ENCODE measurements at regions not wholly inside any gene's neighbourhood (a gene's known extent, or its start where the extent isn't known, plus 50 kb on each side); places are given as distances from the start of the nearest gene placed in this dataset.

DNA sequence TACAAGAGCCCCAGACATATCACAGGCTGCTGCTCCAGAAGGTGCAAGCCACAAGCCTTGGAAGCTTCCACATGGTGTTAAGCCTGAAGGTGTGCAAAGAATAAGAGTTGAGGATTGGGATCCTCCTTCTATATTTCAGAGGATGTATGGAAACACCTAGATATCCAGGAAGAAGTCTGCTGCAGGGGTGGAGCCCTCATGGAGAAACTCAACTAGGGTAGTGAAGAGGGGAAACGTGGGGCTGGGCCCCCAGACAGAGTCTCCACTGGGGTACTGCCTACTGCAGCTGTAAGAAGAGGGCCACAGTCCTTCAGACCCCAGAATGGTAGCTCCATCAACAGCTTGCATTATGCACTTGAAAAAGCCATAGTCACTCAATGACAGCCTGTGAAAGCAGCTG lies 1444.0 kb downstream of the SLITRK1 start:
- no peak for DNase-seq

DNA sequence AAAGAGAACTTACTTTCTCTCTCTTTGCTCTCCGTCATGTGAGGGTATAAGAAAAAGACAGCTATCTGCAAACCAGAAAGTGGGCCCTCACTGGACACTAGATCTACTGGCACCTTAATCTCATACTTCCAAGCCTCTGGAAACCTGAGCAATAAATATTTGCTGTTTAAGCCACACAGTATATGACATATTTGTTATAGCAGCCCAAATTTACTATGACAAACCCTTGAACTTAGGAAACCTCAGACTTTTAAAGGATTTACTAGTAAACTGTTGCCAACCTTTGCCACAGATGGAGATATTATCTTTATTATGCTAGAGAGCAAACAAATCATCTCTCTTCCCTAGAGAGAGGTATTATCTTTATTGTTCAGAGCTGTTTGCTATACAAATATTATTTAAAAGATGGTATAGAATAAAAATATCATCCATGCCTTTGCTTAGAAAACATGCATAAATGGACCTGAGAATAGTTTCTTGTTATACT lies 1446.1 kb downstream of the SLITRK1 start:
- no peak for DNase-seq

DNA sequence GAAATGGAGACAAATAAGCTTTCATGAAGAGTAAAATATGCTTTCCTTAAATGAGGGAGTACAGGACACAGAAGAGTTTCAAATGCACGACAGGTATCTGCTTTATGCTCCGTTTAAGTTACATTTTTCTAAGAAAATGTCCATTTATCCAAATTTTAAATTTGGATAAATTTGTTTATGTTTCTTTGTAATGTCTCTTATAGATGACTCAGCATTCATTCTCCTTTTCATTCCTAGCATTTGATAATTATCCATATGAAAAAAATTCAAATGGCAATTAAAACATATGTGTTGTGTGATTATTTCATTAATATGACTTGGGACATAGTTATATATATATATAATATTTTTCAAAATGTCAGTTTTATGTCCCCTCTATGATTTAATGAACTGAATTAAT lies 1449.3 kb downstream of the SLITRK1 start:
- DNase-seq = no peak

DNA sequence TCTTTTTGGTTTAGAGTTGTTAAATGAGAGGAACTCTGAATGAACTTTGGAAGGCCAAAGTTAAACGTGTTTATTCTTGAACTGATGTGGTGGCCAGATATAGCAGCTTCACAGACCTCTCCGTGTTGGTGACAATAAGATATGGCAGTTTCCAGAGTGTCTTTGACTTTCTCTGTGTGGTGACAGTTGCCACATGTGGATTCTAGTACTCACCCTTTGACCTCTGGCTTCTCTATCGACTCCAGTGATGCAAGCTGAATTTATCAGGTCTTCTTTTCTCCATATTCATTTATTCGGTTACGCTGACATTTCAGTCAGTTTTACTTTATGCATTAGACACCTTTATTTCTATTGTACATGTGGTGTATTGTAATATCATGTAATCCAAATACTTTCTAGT lies 1469.5 kb downstream of the SLITRK1 start:
- DNase-seq = no peak

DNA sequence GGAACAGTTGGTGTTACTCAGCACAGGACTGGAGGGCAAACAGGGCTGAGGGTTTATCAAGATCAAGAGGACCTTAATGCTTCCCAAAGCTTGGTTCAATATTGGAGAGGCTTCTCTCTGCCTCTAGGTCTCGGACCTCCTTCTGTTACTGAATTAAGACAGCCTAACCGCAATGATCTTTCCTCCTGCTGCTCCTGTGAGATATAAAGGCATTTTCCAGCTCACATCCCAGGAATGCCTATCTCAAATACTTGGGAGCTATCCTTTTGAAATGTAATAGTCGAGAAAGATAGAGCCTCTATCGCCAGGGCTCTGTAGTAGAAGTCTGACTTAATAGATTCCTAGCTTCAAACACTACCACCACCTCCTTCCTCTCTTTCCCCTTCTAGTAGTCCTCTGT lies 1475.0 kb downstream of the SLITRK1 start:
- no peak for DNase-seq

DNA sequence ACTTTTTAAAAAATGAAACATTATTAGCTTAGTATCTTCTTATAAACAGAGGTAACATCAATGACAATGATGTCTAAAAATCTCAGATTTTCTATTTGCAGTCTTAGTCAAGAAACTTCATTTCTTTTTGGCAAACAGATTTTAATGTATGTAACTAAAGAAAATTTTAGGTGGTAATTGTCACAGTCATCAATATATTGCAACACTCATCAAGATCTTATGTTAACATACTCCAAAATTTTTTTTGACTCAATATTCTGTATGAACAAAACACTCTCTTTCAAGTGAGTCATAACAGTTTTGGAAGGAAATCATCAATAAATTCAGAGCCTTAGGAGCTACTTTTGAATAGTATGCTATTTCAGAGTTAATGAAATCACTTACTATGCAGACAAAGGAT lies 1507.6 kb downstream of the SLITRK1 start:
- DNase-seq = no peak

GRCh38 chr13:82370316-82370715 lies 1512.0 kb downstream of the SLITRK1 start:
- no peak for DNase-seq

DNA sequence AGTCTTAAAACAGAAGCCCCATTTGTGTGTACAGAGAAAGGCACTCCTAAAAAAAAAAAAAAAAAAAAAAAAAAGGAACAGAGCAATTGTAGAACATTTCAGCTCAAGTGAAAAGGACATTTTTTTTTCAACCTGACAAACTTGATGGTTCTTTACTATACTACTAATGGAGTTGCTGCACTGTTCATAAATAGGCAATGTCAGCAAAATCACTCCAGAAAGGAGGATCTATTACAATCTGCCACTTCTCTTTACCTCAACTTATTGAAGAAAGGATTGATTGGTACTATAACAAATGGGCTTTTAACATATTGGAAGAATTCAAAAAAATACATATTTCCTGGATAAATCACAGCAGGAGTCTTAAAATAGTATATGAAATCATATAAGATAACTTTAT lies 1517.7 kb downstream of the SLITRK1 start:
- DNase-seq = no peak

- DNase-seq = no peak
Measured at GRCh38 chr13:82358284-82358683, 1524.0 kb downstream of the SLITRK1 start.

GRCh38 chr13:82356667-82357410 lies 1525.4 kb downstream of the SLITRK1 start:
- peak in 2 of 58 donors; percentile 0 to 28 for DNase-seq

- no peak for DNase-seq
Measured at GRCh38 chr13:82344867-82345266, 1537.4 kb downstream of the SLITRK1 start.

- no peak for DNase-seq
Measured at GRCh38 chr13:82341116-82341515, 1541.2 kb downstream of the SLITRK1 start.

GRCh38 chr13:82330499-82330898 lies 1551.8 kb downstream of the SLITRK1 start:
- DNase-seq = no peak

- DNase-seq = no peak
Measured at GRCh38 chr13:82323101-82323500, 1559.2 kb downstream of the SLITRK1 start.

GRCh38 chr13:82305588-82305987 lies 1576.7 kb downstream of the SLITRK1 start:
- DNase-seq = no peak

GRCh38 chr13:82298106-82298505 lies 1584.2 kb downstream of the SLITRK1 start:
- no peak for DNase-seq

DNA sequence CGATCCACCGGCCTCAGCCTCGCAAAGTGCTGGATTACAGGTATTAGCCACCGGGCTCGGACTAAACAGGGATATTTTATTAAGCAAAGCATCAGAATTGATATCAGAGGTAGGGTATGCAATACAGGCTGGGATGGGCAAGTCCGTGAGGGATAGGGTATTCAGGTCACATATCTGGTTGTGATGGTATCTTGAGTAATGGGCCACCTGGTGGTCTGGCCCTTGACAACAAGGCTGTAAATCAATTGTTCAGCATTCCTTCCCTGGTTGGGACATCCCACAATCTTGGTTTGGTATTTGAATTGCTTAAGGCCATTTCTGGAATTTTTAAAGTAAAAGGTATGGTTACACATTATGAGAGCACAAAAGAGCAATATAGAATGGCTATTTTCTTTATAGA lies 1588.0 kb downstream of the SLITRK1 start:
- DNase-seq = no peak

- no peak for DNase-seq
Measured at GRCh38 chr13:82292334-82292733, 1589.9 kb downstream of the SLITRK1 start.

DNA sequence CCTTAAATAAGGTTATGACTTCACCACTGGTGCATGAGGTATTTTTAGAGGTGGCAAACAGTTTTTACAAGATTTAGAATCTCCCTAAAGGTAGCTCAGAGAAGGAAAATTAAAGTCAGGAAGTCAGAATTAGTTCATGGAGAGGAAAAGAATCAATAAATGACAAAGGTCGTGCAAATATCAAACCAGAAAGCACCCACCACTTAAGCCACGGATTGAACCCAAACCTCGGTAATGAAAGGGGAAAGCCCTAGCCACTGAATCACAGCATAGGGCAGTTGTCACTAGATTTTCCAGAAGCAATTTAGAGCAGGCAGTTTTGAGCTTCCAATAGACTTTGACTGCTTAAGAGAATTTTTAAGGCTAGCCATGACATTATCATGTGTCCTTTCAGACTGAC lies 1590.4 kb downstream of the SLITRK1 start:
- DNase-seq = no peak

- DNase-seq = no peak
Measured at GRCh38 chr13:82275644-82276043, 1606.6 kb downstream of the SLITRK1 start.

DNA sequence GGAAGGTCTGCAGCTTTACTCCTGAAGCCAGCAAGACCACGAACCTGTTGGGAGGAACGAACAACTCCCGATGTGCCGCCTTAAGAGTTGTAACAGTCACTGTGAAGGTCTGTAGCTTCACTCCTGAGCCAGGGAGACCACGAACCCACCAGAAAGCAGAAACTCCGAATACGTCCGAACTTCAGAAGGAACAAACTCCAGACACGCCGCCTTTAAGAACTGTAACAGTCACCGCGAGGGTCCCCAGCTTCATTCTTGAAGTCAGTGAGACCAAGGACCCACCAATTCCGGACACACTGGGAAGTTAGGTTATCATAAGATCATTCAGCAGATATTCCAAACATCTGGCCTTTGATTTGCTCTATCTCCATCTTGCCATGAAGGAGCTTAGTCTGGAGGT lies 1623.0 kb downstream of the SLITRK1 start:
- DNase-seq = no peak

DNA sequence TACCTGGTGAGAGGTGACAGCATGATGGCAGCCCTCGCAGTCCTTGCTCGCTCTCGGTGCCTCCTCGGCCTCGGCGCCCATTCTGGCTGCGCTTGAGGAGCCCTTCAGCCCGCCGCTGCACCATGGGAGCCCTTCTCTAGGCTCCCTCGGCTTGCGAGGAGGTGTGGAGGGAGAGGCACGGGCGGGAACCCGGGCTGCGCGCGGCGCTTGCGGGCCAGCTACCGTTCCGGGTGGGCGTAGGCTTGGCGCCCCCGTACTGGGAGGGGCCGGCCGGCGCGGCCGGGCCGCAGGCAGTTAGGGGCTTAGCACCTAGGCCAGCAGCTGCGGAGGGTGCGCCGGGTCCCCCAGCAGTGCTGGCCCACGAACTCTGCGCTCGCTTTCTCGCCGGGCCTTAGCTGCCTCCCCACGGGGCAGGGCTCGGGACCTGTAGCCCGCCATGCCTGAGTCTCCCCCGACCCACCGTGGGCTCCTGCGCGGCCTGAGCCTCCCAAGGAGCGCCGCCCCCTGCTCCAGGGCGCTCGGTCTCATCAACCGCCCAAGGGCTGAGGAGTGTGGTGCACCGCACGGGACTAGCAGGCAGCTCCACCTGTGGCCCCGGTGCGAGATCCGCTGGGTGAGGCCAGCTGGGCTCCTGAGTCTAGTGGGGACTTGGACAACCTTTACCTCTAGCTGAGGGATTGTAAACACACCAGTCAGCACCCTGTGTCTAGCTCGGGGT lies 1624.3 kb downstream of the SLITRK1 start:
- DNase-seq = no peak

GRCh38 chr13:82248762-82249161 lies 1633.5 kb downstream of the SLITRK1 start:
- no peak for DNase-seq

Measured in anterior cingulate cortex (tissue), 58 donors.